Activated T-helper 17 cell treated with anti-CD3 and anti-CD28 coated beads, Interleukin-2, amount 50 U/mL, for 72 hours (primary cell): ENCODE measurements at regions not wholly inside any gene's neighbourhood (a gene's known extent, or its start where the extent isn't known, plus 50 kb on each side); places are given as distances from the start of the nearest gene placed in this dataset.
"Not testable (repeated sequence)": the region's sequence is repeated elsewhere in the genome, so short reads cannot be mapped to it uniquely, and the experiment has no call there.

Experiments used
- ATAC-seq: fragments of 150-1000 bp; cut with Tn5 transposase; replicated peaks from 2 replicates; pipeline ENCODE4 v1.10.0; 2021; ENCODE audit warnings: mild to moderate bottlenecking, moderate library complexity
- H3K27ac Mint-ChIP-seq: one replicate; pipeline ENCODE4 v1.8.0; 2022; ENCODE audit warnings: mixed read lengths
- H3K27me3 Mint-ChIP-seq: one replicate; pipeline ENCODE4 v1.8.0; 2022; ENCODE audit warnings: mixed read lengths
- H3K36me3 Mint-ChIP-seq: one replicate; pipeline ENCODE4 v1.8.0; 2022; ENCODE audit warnings: low read depth, mild to moderate bottlenecking, mixed read lengths
- H3K4me1 Mint-ChIP-seq: one replicate; pipeline ENCODE4 v1.8.0; 2022; ENCODE audit warnings: mixed read lengths
- H3K4me3 Mint-ChIP-seq: one replicate; pipeline ENCODE4 v1.8.0; 2022; ENCODE audit warnings: mild to moderate bottlenecking, mixed read lengths
- H3K9me3 Mint-ChIP-seq: one replicate; pipeline ENCODE4 v1.8.0; 2022; ENCODE audit warnings: mixed read lengths

DNA sequence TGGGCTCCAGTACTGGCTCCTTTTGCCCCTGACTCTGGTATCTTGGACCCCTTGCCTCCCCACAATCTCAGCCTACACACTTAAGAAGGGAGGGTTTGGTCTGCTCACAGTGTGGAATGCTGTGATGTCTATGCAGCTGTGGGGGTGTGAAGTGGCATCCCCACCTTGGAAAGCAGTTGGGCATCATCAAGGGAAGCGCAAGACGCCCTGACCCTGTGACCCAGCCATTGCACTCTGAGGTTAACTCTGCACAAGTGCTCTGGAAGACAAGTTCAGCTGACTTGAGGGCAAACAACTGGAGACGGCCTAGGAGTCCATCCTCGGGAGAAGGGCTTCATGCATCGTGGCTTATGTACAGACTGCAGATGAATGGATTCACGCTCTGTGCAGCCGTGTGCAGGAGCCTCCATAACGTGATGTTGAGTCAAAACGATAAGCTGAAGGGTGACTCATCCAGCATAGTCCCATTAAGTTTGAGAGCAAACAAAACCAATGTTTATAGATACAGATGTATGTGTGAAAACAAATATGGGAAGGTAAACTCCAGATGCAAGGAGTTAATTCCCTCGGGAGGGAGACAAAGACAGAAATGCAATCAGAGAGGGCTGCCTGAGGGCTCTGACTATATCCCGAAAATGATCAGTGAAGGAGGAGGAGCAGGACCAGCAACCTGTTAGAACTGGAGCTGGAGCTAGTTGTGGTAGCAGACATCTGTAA lies 86.8 kb downstream of the LSM3 start:
- no peaks in the 10 kb centered on the region for H3K36me3 Mint-ChIP-seq
- no peak overlapping the region for H3K27ac Mint-ChIP-seq
- peaks cover 14% of the 10 kb centered on the region for H3K27me3 Mint-ChIP-seq
- no peaks in the 10 kb centered on the region for H3K9me3 Mint-ChIP-seq
- no peaks in the 10 kb centered on the region for H3K4me1 Mint-ChIP-seq
- no peak overlapping the region for H3K4me3 Mint-ChIP-seq
- peak; percentile 85 for ATAC-seq

DNA sequence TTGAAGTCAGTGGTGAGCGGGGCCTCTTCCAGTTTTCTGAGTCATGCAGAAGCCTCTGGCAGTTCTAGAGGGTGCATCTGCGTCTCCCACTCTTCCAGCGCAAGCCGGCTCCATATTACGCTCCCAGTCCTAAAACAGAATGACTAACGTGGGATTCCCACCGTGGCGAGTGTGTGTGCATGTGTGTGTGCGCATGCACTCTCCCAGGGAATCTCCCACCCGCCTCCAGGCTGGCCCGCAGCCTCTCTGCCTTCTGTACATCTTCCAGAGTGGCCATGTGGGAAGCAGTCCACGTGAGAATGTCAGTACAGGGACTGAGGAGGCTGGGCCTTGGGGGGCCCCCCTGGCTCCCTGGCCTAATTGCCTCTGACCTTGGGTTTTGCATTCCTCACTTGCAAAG lies 87.7 kb downstream of the LSM3 start:
- ATAC-seq: no peak
- no peak overlapping the region for H3K27ac Mint-ChIP-seq
- no peaks in the 10 kb centered on the region for H3K9me3 Mint-ChIP-seq
- peaks cover 10% of the 10 kb centered on the region for H3K27me3 Mint-ChIP-seq
- no peaks in the 10 kb centered on the region for H3K36me3 Mint-ChIP-seq
- no peak overlapping the region for H3K4me3 Mint-ChIP-seq
- H3K4me1 Mint-ChIP-seq: no peaks in the 10 kb centered on the region

DNA sequence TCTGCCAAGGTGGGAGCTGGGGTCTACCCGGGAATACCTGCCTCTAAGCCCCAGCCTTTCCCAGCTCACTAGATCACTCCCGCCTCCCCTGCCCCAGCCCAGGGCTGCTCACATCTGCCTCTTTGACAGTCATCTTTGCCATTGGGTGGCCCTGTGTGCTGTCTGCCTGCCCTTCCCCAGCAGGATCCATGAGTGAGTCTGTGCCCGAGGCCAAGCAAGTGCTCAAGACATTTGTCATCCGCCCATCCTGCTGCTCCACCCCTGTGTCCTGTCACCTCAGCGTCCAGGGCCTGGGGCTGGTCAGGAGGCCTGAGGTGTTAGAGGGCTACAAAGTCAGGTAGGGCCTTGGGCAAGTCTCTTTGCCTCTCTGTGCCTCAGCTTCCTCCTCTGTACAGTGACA lies 89.4 kb downstream of the LSM3 start:
- ATAC-seq: no peak

DNA sequence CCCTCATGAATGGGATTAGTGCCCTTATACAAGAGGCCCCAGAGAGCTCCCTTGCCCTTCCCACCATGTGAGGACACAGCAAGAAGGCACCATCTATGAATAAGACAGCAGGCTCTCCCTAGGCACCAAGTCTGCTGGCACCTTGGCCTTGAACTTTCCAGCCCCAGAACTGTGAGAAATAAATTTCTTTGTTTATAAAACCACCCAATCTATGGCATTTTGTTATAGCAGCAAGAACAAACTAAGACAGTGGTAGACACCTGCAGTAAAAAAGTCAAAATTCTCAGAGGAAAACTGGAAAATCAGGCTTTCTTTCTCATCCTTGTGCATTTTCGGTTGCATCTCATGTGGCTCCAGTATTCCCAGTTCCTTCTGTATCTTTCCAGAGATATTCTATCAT lies 90.3 kb downstream of the LSM3 start:
- Mint-ChIP-seq H3K4me1 (no peaks in the 10 kb centered on the region), H3K27me3 (peaks cover 14% of the 10 kb centered on the region), H3K36me3 (no peaks in the 10 kb centered on the region), H3K4me3 (no peak overlapping the region), H3K9me3 (no peaks in the 10 kb centered on the region), H3K27ac (no peak overlapping the region)
- no peak for ATAC-seq

More for the DNA sequence above, 89.4 kb downstream of the LSM3 start:
- Mint-ChIP-seq H3K27me3 (peaks cover 14% of the 10 kb centered on the region), H3K4me1 (no peaks in the 10 kb centered on the region), H3K27ac (no peak overlapping the region), H3K36me3 (no peaks in the 10 kb centered on the region), H3K4me3 (no peak overlapping the region), H3K9me3 (no peaks in the 10 kb centered on the region)

DNA sequence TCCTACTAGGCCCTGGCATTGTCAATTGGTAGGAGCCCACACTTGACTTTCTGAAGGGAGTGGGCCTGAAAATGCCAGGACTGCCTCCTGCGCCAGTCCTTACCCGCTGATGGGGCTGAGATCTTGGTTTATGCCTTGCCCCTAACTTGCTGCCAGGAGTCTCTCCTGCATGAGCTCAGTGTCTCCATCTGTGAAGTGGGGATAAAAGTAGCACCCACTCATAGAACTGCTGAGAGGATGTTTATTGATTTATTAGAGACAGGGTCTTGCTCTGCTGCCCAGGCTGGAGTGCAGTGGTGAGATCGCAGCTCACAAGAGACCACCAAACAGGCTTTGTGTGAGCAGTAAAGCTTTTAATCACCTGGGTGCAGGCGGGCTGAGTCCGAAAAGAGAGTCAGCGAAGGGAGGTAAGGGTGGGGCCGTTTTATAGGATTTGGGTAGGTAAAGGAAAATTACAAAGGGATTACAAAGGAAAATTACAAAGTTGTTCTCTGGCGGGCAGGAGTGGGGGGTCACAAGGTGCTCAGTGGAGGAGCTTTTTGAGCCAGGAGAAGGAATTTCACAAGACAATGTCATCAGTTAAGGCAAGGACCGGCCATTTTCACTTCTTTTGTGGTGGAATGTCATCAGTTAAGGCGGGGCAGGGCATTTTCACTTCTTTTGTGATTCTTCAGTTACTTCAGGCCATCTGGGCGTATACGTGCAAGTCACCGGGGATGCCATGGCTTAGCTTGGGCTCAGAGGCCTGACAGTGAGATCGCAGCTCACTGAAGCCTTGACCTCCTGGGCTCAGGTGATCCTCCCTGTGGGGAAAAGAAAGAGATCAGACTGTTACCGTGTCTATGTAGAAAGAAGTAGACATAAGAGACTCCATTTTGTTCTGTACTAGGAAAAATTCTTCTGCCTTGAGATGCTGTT lies 93.7 kb downstream of the LSM3 start:
- H3K9me3 Mint-ChIP-seq: not testable (repeated sequence)

DNA sequence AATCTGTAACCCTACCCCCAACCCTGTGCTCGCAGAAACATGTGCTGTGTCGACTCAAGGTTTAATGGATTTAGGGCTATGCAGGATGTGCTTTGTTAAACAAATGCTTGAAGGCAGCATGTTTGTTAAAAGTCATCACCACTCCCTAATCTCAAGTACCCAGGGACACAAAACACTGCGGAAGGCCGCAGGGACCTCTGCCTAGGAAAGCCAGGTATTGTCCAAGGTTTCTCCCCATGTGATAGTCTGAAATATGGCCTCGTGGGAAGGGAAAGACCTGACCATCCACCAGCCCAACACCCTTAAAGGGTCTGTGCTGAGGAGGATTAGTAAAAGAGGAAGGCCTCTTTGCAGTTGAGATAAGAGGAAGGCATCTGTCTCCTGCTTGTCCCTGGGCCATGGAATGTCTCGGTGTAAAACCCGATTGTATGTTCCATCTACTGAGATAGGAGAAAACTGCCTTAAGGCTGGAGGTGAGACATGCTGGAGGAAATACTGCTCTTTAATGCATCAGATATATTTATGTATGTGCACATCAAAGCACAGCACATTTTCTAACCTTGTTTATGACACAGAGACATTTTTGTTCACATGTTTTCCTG lies 94.4 kb downstream of the LSM3 start:
- peaks cover 12% of the 10 kb centered on the region for H3K27me3 Mint-ChIP-seq
- not testable (repeated sequence) for H3K27ac Mint-ChIP-seq, H3K4me3 Mint-ChIP-seq, H3K36me3 Mint-ChIP-seq, H3K9me3 Mint-ChIP-seq, ATAC-seq, H3K4me1 Mint-ChIP-seq

More for the DNA sequence above, 93.7 kb downstream of the LSM3 start:
- not testable (repeated sequence) for H3K27ac Mint-ChIP-seq, H3K36me3 Mint-ChIP-seq, H3K4me3 Mint-ChIP-seq, ATAC-seq, H3K4me1 Mint-ChIP-seq
- peaks cover 12% of the 10 kb centered on the region for H3K27me3 Mint-ChIP-seq

DNA sequence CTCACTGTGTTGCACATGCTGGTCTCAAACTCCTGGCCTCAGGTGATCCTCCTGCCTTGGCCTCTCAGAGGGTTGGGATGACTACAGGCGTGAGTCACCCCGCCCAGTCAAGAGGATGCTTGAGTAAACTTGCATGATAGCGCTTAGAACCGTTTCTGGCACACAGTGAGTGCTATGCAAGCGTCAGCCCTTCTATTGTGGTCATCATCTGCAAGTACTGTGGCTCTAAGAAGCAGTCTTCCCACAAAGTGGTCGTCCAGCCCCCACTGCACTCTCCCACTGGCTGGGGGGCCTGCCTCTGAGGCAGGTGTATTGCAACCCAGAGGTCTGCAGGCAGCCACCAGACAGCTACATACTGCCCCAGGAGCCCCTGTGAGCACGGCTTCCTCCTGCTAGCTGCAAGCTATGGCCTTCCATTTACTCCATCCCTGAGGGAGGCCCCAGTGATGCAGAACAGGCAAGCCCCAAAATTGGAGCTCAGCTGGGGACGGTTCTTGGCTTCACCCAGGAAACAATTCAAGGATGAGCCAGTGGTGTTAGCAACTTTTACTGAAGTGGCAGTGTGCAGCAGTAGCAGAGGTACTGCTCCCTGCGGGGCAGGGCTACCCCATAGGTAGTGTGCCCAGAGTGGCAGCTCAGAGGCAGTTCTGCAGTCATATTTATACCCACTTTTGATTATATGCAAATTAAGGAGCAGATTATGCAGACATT lies 95.4 kb downstream of the LSM3 start:
- Mint-ChIP-seq H3K27me3 (peaks cover 12% of the 10 kb centered on the region), H3K9me3 (no peaks in the 10 kb centered on the region), H3K36me3 (no peaks in the 10 kb centered on the region), H3K4me3 (no peak overlapping the region), H3K27ac (no peak overlapping the region), H3K4me1 (no peaks in the 10 kb centered on the region)
- no peak for ATAC-seq

DNA sequence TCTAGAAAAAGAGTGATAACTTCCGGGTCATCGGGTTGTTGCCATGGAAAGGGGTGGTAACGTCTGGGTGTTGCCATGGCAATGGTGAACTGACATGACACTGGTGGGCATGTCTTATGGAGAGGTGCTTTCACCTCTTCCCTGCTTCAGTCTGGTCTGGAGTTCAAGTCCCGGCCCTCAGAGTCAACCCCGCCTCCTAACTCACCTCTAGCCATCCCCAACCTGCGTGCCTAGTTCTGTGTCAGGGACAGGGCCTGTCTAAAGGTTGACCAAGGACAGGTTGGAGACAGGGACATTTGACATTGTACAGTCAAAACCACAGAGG lies 96.0 kb downstream of the LSM3 start:
- Mint-ChIP-seq H3K27ac (no peak overlapping the region), H3K4me3 (no peak overlapping the region), H3K9me3 (no peaks in the 10 kb centered on the region), H3K4me1 (no peaks in the 10 kb centered on the region), H3K27me3 (peaks cover 12% of the 10 kb centered on the region), H3K36me3 (no peaks in the 10 kb centered on the region)
- no peak for ATAC-seq

DNA sequence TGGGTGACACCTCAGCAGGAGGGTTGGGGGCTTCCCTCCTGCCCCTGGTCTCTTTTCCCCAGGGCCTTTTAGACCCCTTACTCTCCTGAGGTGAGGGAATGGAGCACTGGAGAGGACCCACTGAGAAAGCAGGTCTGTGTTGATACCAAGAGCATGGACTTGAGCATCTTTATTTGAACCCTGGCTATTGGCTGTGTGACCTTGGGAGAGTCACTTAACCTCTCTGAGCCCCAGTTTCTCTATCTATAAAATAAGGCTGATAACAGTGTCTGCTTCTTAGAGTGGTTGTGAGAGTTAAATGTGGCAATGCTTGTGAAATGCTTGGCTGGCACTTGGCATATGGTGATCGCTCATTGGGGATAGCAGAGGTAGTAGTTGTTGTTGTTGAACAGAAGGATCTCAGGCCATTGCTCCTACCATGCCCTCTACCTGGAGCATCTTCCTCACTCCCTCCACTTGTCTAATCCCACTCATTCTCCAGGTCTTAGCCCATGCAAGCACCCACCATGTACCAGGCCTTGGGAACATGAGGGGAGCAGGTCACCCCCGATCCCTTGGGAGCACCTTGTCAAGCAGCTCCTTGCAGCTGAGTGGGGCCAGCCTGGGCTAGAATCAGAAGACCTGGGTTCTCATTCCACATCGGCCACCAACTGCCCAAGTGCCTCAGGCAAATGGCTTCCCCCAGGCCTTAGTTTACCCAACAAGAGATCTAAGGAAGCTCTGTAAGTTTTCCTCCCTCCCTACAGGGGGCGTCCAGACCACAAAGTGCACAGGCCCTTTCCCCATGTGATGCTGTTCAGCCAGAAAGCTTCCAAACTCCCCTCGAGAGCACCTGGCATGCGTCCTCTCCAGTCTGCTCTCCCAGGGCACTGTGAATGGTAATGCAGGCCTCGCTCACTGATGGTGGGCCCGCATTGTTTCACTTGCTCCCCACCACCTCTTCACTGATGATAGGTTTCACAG lies 96.7 kb downstream of the LSM3 start:
- Mint-ChIP-seq H3K27ac (no peak overlapping the region), H3K4me3 (no peak overlapping the region), H3K36me3 (no peaks in the 10 kb centered on the region), H3K4me1 (no peaks in the 10 kb centered on the region), H3K27me3 (peaks cover 10% of the 10 kb centered on the region), H3K9me3 (no peaks in the 10 kb centered on the region)
- ATAC-seq: no peak

DNA sequence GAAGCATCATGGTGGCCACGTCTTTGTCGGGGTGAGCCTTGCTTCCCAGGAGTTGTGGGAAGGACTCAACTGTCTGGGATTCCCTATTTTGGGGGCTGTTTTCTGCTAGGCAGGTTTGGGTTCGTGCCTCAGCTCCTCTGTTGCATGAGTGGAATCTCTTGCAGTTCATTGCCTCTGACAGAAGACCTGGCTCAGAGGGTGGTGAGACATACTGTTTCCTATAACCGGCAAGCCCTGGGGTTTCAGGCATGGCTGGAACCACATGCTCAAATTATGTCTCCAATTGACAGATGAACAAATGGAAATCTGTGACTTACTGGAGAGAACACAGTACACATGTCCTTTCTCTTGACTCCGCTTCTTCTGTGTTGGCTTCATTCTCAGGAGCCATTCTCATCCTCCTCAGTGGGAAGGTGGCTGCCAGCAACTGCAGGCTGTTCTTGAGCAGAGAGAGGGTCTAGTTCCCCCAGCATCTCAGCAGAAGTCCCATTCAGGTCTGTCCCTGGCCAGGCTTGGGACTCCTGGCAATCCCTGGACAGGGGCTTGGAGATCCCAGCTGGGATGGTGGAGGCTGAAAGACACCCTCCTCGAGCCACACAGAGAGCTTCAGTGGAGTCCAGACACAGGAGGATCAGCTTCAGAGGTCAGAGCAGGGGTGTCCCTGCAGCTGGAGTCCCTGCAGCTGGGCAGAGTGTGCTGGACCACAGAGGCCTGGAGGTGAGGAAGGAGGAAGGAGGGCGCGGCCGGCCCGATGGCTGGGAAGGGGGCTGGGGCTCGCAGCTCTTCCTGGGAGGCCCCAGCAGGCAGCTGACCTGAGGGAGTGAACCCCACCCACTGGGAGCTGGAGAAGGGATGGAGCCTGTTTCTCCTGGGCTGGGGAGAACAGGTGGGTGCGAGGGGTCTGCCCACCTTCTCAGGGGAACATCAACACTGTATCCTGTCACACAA lies 97.6 kb downstream of the LSM3 start:
- Mint-ChIP-seq H3K27ac (no peak overlapping the region), H3K4me3 (no peak overlapping the region), H3K4me1 (no peaks in the 10 kb centered on the region), H3K36me3 (no peaks in the 10 kb centered on the region), H3K9me3 (no peaks in the 10 kb centered on the region), H3K27me3 (peaks cover 8% of the 10 kb centered on the region)
- ATAC-seq: no peak

DNA sequence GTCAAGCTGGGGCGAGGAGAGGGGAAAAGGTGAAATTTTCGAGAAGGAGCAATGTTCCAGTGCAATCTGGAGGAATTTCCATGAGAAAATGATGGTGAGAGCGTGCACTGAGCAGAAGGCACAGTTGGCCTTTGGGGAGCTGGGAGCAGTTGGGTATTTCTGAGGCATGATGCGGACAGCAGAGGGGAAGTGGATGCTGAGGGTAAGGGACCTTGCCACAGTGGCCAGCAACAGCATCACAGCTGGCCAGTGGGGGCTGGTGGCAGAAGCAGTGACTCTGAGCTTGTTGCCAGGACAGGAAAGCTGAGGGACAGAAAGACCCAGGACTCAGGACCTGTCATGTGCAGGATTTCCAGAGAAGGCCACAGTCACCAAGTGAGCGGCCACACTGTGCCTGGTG lies 98.9 kb downstream of the LSM3 start:
- Mint-ChIP-seq H3K4me1 (no peaks in the 10 kb centered on the region), H3K36me3 (no peaks in the 10 kb centered on the region), H3K27me3 (peaks cover 4% of the 10 kb centered on the region), H3K27ac (no peak overlapping the region), H3K4me3 (no peak overlapping the region), H3K9me3 (no peaks in the 10 kb centered on the region)
- ATAC-seq: no peak

DNA sequence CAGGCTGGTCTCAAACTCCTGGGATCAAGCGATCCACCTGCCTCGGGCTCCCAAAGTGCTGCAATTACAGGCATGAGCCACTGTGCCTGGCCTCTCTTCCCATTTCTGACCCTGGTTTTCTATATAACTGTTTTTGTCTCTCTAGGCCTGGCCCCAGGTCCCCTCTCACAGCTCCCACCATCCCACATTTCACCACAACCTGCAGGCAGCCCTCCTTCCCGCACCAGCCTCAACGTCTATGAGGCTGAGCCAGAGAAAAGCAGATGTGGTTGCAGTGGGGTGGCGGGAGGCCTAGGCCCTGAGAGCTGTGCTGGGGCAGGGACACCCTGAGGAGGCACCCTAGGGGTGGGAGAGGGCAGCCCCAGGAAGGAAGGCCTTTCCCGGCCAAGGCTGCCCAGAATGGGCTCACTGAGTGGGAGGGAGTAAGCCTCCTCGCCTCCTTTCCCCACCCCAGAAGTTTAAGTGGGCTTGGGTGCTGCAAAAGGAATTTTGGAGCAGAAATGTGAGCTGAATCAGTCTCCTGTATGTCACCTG lies 99.7 kb downstream of the LSM3 start:
- Mint-ChIP-seq H3K27me3 (peaks cover 4% of the 10 kb centered on the region), H3K36me3 (no peaks in the 10 kb centered on the region), H3K4me3 (no peak overlapping the region), H3K27ac (no peak overlapping the region), H3K9me3 (no peaks in the 10 kb centered on the region), H3K4me1 (no peaks in the 10 kb centered on the region)
- ATAC-seq: no peak
